Sigmoid colon (tissue), 6 donors: ENCODE measurements at regions not wholly inside any gene's neighbourhood (a gene's known extent, or its start where the extent isn't known, plus 50 kb on each side); places are given as distances from the start of the nearest gene placed in this dataset.

Experiments used
- DNase-seq: peaks from one replicate; pipeline ENCODE4 v3.0.0-alpha.2; 2019
- H3K27ac ChIP-seq, 4 donors: fragments of 200-600 bp; sonication (generic); one replicate each; pipeline ENCODE4 v1.5.1; 2016 to 2019; ENCODE audit warnings: mild to moderate bottlenecking in 1 of 4
- H3K27me3 ChIP-seq, 3 donors: fragments of 200-600 bp; sonication (generic); one replicate each; pipeline ENCODE4 v1.5.1; 2019; ENCODE audit warnings: mild to moderate bottlenecking in 1 of 3
- H3K36me3 ChIP-seq, 4 donors: fragments of 200-600 bp; sonication (generic); one replicate each; pipeline ENCODE4 v1.5.1; 2016 to 2019
- H3K4me1 ChIP-seq, 4 donors: fragments of 200-600 bp; sonication (generic); one replicate each; pipeline ENCODE4 v1.5.1; 2017 to 2019
- H3K4me3 ChIP-seq, 4 donors: fragments of 200-600 bp; sonication (generic); one replicate each; pipeline ENCODE4 v1.5.1; 2017 to 2019; ENCODE audit warnings: mild to moderate bottlenecking in 2 of 4, moderate library complexity in 1 of 4
- H3K9me3 ChIP-seq, 4 donors: fragments of 200-600 bp in 3 of 4; sonication (generic) in 3 of 4; one replicate each; pipeline versions ENCODE4 v1.5.1 to v1.6.1; 2013 to 2019
- CTCF ChIP-seq, 4 experiments: fragments of 450-650 bp in 3 of 4; fragments of 200-600 bp in 1 of 4; IDR thresholded peaks; one replicate each; pipeline ENCODE4 v1.5.1; 2016 to 2019; ENCODE audit warnings: antibody characterized with exemption in 4 of 4, mild to moderate bottlenecking in 3 of 4, moderate library complexity in 2 of 4
- EP300 ChIP-seq, 4 donors: sonication (generic); formaldehyde crosslinking; IDR thresholded peaks; one replicate each; pipeline ENCODE4 v1.6.1; 2017; ENCODE audit warnings: antibody characterized with exemption in 4 of 4
- POLR2A ChIP-seq, 2 donors: fragments of 450-650 bp; IDR thresholded peaks; one replicate each; pipeline ENCODE4 v1.6.1; 2016; ENCODE audit warnings: antibody characterized with exemption in 2 of 2, mild to moderate bottlenecking in 2 of 2, moderate library complexity in 2 of 2
- POLR2AphosphoS5 ChIP-seq, 4 donors: sonication (generic); formaldehyde crosslinking; IDR thresholded peaks; one replicate each; pipeline ENCODE4 v1.6.1; 2017; ENCODE audit warnings: antibody characterized with exemption in 4 of 4
- WGBS, 2 donors: extraction: QIAGEN DNeasy Blood & Tissue Kit; methylation state at CpG; one replicate each; pipeline ENCODE4 v1.1.7; 2013; 5-methylcytosine and 5-hydroxymethylcytosine counted together
- intact Hi-C: fragments of 100-400 bp; cut with DNase I; formaldehyde crosslinking; loops from one replicate; pipeline ENCODE4 v1.15.1; 2023
- donor health status: healthy with polysubstance abuse.
- donor health status: healthy.

- Histone ChIP-seq H3K4me3 (no peak overlapping the region), H3K4me1 (no peaks in the 10 kb centered on the region), H3K27ac (no peak overlapping the region), H3K27me3 (no peaks in the 10 kb centered on the region), H3K9me3 (no peaks in the 10 kb centered on the region), H3K36me3 (no peaks in the 10 kb centered on the region)
- DNase-seq, result no peak
- TF ChIP-seq POLR2AphosphoS5 (IDR thresholded peaks at IDR 0.05), result no peak
- no peak for TF ChIP-seq POLR2A (IDR thresholded peaks at IDR 0.05)
- TF ChIP-seq EP300 (IDR thresholded peaks at IDR 0.05), result no peak
- TF ChIP-seq CTCF (IDR thresholded peaks at IDR 0.05), result no peak
- intact Hi-C loops, result no loop called here
Observed at GRCh38 chr2:181203916-181204315, 223.5 kb downstream of the UBE2E3 start.

- intact Hi-C loops, result no loop called here
- WGBS, 2 donors, result 95 to 97% methylated on average over 3 of the region's 3 CpGs
- no peak for TF ChIP-seq POLR2A (IDR thresholded peaks at IDR 0.05)
Observed at GRCh38 chr2:181218401-181218821, 238.0 kb downstream of the UBE2E3 start.

GRCh38 chr2:181223234-181223633 is 234.0 kb upstream of the ITGA4 start:
- 63 to 85% methylated on average over 2 of the region's 2 CpGs for whole genome bisulfite sequencing, 2 donors
- H3K9me3 ChIP-seq, result no peaks in the 10 kb centered on the region
- H3K4me1 ChIP-seq, result no peaks in the 10 kb centered on the region
- no peaks in the 10 kb centered on the region for H3K27me3 ChIP-seq
- intact Hi-C loops, result no loop called here
- TF ChIP-seq EP300 (IDR thresholded peaks at IDR 0.05) (no peak), POLR2AphosphoS5 (IDR thresholded peaks at IDR 0.05) (no peak), CTCF (IDR thresholded peaks at IDR 0.05) (no peak), POLR2A (IDR thresholded peaks at IDR 0.05) (no peak)
- no peak overlapping the region for H3K4me3 ChIP-seq
- DNase-seq, result no peak
- H3K36me3 ChIP-seq, result no peaks in the 10 kb centered on the region
- H3K27ac ChIP-seq, result no peak overlapping the region

More at GRCh38 chr2:181218401-181218821, 238.0 kb downstream of the UBE2E3 start:
- no peaks in the 10 kb centered on the region for H3K4me1 ChIP-seq
- no peaks in the 10 kb centered on the region for H3K27me3 ChIP-seq
- H3K4me3 ChIP-seq, result no peak overlapping the region
- no peak overlapping the region for H3K27ac ChIP-seq
- DNase-seq, result no peak
- H3K36me3 ChIP-seq, result no peaks in the 10 kb centered on the region
- H3K9me3 ChIP-seq, result no peaks in the 10 kb centered on the region

GRCh38 chr2:181224866-181225265 is 232.3 kb upstream of the ITGA4 start:
- no peak for DNase-seq
- H3K4me3 ChIP-seq, result no peak overlapping the region
- intact Hi-C loops, result no loop called here
- no peaks in the 10 kb centered on the region for H3K27me3 ChIP-seq
- H3K27ac ChIP-seq, result no peak overlapping the region
- no peaks in the 10 kb centered on the region for H3K36me3 ChIP-seq
- no peak for TF ChIP-seq CTCF (IDR thresholded peaks at IDR 0.05)
- TF ChIP-seq EP300 (IDR thresholded peaks at IDR 0.05), result no peak
- no peak for TF ChIP-seq POLR2AphosphoS5 (IDR thresholded peaks at IDR 0.05)
- H3K4me1 ChIP-seq, result no peaks in the 10 kb centered on the region
- 84 to 87% methylated on average over 3 of the region's 3 CpGs for WGBS, 2 donors
- no peaks in the 10 kb centered on the region for H3K9me3 ChIP-seq

GRCh38 chr2:181228661-181229060 is 228.5 kb upstream of the ITGA4 start:
- Histone ChIP-seq H3K36me3 (no peaks in the 10 kb centered on the region), H3K4me1 (no peaks in the 10 kb centered on the region), H3K27ac (no peak overlapping the region), H3K4me3 (no peak overlapping the region), H3K27me3 (no peaks in the 10 kb centered on the region), H3K9me3 (no peaks in the 10 kb centered on the region)
- intact Hi-C loops, result no loop called here
- 24 to 64% methylated on average over 1 of the region's 1 CpG for WGBS, 2 donors
- no peak for TF ChIP-seq CTCF (IDR thresholded peaks at IDR 0.05)
- no peak for TF ChIP-seq POLR2A (IDR thresholded peaks at IDR 0.05)
- no peak for TF ChIP-seq EP300 (IDR thresholded peaks at IDR 0.05)
- TF ChIP-seq POLR2AphosphoS5 (IDR thresholded peaks at IDR 0.05), result no peak
- DNase-seq, result no peak
